Smooth muscle cell of the brain vasculature (primary cell): ENCODE measurements at regions not wholly inside any gene's neighbourhood (a gene's known extent, or its start where the extent isn't known, plus 50 kb on each side); places are given as distances from the start of the nearest gene placed in this dataset.

Experiments
- DNase-seq: peaks from one replicate; pipeline ENCODE4 v3.0.0-alpha.2; 2012; ENCODE audit warnings: low read depth, low spot score

- no peak for DNase-seq
These were observed 234.7 kb downstream of the OR13H1 start for GRCh38 chrX:131778269-131779218.

- no peak for DNase-seq
These were observed 235.4 kb downstream of the OR13H1 start for GRCh38 chrX:131779306-131779705.

GRCh38 chrX:131779741-131780140 lies 235.9 kb downstream of the OR13H1 start:
- DNase-seq: no peak

GRCh38 chrX:131782646-131783045 lies 238.8 kb downstream of the OR13H1 start:
- no peak for DNase-seq

- DNase-seq: peak; percentile 80
These were observed 239.4 kb upstream of the STK26 start for GRCh38 chrX:131783555-131784308.

GRCh38 chrX:131789664-131790063 lies 233.4 kb upstream of the STK26 start:
- DNase-seq: no peak

- DNase-seq: no peak
These were observed 231.3 kb upstream of the STK26 start for GRCh38 chrX:131791608-131792355.

- DNase-seq: peak; percentile 84
These were observed 230.7 kb upstream of the STK26 start for GRCh38 chrX:131792356-131792749.

GRCh38 chrX:131792789-131793462 lies 230.2 kb upstream of the STK26 start:
- DNase-seq: peak; percentile 90

- DNase-seq: no peak
These were observed 227.5 kb upstream of the STK26 start for GRCh38 chrX:131795442-131796229.

- no peak for DNase-seq
These were observed 222.0 kb upstream of the STK26 start for GRCh38 chrX:131801066-131801465.

GRCh38 chrX:131801911-131802310 lies 221.2 kb upstream of the STK26 start:
- DNase-seq: no peak

GRCh38 chrX:131802836-131803626 lies 220.1 kb upstream of the STK26 start:
- no peak for DNase-seq

GRCh38 chrX:131812847-131813825 lies 210.0 kb upstream of the STK26 start:
- DNase-seq: peak; percentile 47

- DNase-seq: peak; percentile 37
These were observed 206.5 kb upstream of the STK26 start for GRCh38 chrX:131816551-131817136.

- DNase-seq: no peak
These were observed 204.7 kb upstream of the STK26 start for GRCh38 chrX:131818297-131818936.

GRCh38 chrX:131821945-131822622 lies 201.0 kb upstream of the STK26 start:
- DNase-seq: no peak
